Progenitor cell of endocrine pancreas (in vitro differentiated cells): ENCODE measurements at regions not wholly inside any gene's neighbourhood (a gene's known extent, or its start where the extent isn't known, plus 50 kb on each side); places are given as distances from the start of the nearest gene placed in this dataset.

Experiments used
- DNase-seq: peaks from one replicate; pipeline ENCODE4 v3.0.0; 2021; ENCODE audit warnings: low spot score; ENCODE audit not compliant: unreplicated experiment
- H3K27ac Mint-ChIP-seq: 2 replicates; pipeline ENCODE4 v1.8.0; 2021; ENCODE audit warnings: mild to moderate bottlenecking, moderate library complexity, mixed read lengths
- H3K27me3 Mint-ChIP-seq: 2 replicates; pipeline ENCODE4 v1.8.0; 2021; ENCODE audit warnings: mixed read lengths
- H3K36me3 Mint-ChIP-seq: 2 replicates; pipeline ENCODE4 v1.8.0; 2022; ENCODE audit warnings: mixed read lengths; ENCODE audit not compliant: insufficient read depth
- H3K4me1 Mint-ChIP-seq: 2 replicates; pipeline ENCODE4 v1.8.0; 2021; ENCODE audit warnings: low read depth, mixed read lengths
- H3K4me3 Mint-ChIP-seq: 2 replicates; pipeline ENCODE4 v1.8.0; 2021; ENCODE audit warnings: low read depth, mild to moderate bottlenecking, moderate library complexity, mixed read lengths
- H3K9me3 Mint-ChIP-seq: 2 replicates; pipeline ENCODE4 v1.8.0; 2021; ENCODE audit warnings: low read depth, mixed read lengths
- CTCF ChIP-seq: fragments of 200-600 bp; sonication (generic); IDR thresholded peaks from one replicate; pipeline ENCODE4 v1.5.0; 2021; ENCODE audit warnings: antibody characterized with exemption, mild to moderate bottlenecking; ENCODE audit not compliant: unreplicated experiment

GRCh38 chr2:115904516-115904915, 1462.1 kb downstream of the DPP10 start:
- Mint-ChIP-seq H3K27me3 (peaks cover 6% of the 10 kb centered on the region), H3K27ac (no peak overlapping the region), H3K9me3 (no peaks in the 10 kb centered on the region), H3K36me3 (no peaks in the 10 kb centered on the region), H3K4me1 (peaks cover 4% of the 10 kb centered on the region), H3K4me3 (no peak overlapping the region)
- no peak for TF ChIP-seq CTCF
- DNase-seq: no peak

- H3K9me3 Mint-ChIP-seq: no peaks in the 10 kb centered on the region
- H3K36me3 Mint-ChIP-seq: no peaks in the 10 kb centered on the region
- H3K27ac Mint-ChIP-seq: no peak overlapping the region
- no peak for DNase-seq
- no peaks in the 10 kb centered on the region for H3K4me1 Mint-ChIP-seq
- H3K4me3 Mint-ChIP-seq: no peak overlapping the region
- H3K27me3 Mint-ChIP-seq: no peaks in the 10 kb centered on the region
- TF ChIP-seq CTCF: no peak
Observed at GRCh38 chr2:115908731-115909130, 1466.3 kb downstream of the DPP10 start.

GRCh38 chr2:115910270-115910669, 1467.8 kb downstream of the DPP10 start:
- TF ChIP-seq CTCF: peak; percentile 68
- no peaks in the 10 kb centered on the region for H3K27me3 Mint-ChIP-seq
- no peaks in the 10 kb centered on the region for H3K9me3 Mint-ChIP-seq
- no peak for DNase-seq
- H3K27ac Mint-ChIP-seq: no peak overlapping the region
- no peaks in the 10 kb centered on the region for H3K4me1 Mint-ChIP-seq
- H3K4me3 Mint-ChIP-seq: no peak overlapping the region
- peaks cover 2% of the 10 kb centered on the region for H3K36me3 Mint-ChIP-seq

- TF ChIP-seq CTCF: no peak
- H3K4me3 Mint-ChIP-seq: no peak overlapping the region
- H3K27me3 Mint-ChIP-seq: no peaks in the 10 kb centered on the region
- no peaks in the 10 kb centered on the region for H3K4me1 Mint-ChIP-seq
- no peak overlapping the region for H3K27ac Mint-ChIP-seq
- no peaks in the 10 kb centered on the region for H3K9me3 Mint-ChIP-seq
- DNase-seq: no peak
- peaks cover 2% of the 10 kb centered on the region for H3K36me3 Mint-ChIP-seq
Observed at GRCh38 chr2:115913921-115914320, 1471.5 kb downstream of the DPP10 start.

- no peaks in the 10 kb centered on the region for H3K36me3 Mint-ChIP-seq
- H3K4me3 Mint-ChIP-seq: no peak overlapping the region
- no peaks in the 10 kb centered on the region for H3K27me3 Mint-ChIP-seq
- TF ChIP-seq CTCF: no peak
- no peak overlapping the region for H3K27ac Mint-ChIP-seq
- H3K9me3 Mint-ChIP-seq: peaks cover 15% of the 10 kb centered on the region
- no peak for DNase-seq
- peaks cover 8% of the 10 kb centered on the region for H3K4me1 Mint-ChIP-seq
Observed at GRCh38 chr2:115921541-115921940, 1479.1 kb downstream of the DPP10 start.
